NCI-H524 (cell line): ENCODE measurements at regions not wholly inside any gene's neighbourhood (a gene's known extent, or its start where the extent isn't known, plus 50 kb on each side); places are given as distances from the start of the nearest gene placed in this dataset.
"Not testable (repeated sequence)": the region's sequence is repeated elsewhere in the genome, so short reads cannot be mapped to it uniquely, and the experiment has no call there.

Experiments
- DNase-seq, 2 experiments: peaks; one replicate each; lab custom pipeline; 2025; lab: John Stamatoyannopoulos, UW

- no peak for DNase-seq
Observed at GRCh38 chr5:110812639-110813038, 73.8 kb downstream of the SLC25A46 start.

GRCh38 chr5:110815916-110816605 lies 77.3 kb downstream of the SLC25A46 start:
- DNase-seq = no peak

GRCh38 chr5:110817459-110817858 lies 78.7 kb downstream of the SLC25A46 start:
- no peak for DNase-seq

- DNase-seq = peak; percentile 30 to 78
Observed at GRCh38 chr5:110823571-110823970, 84.8 kb downstream of the SLC25A46 start.

- no peak for DNase-seq
Observed at GRCh38 chr5:110824936-110825441, 86.2 kb downstream of the SLC25A46 start.

GRCh38 chr5:110832683-110833082 lies 93.9 kb downstream of the SLC25A46 start:
- no peak for DNase-seq

- DNase-seq = not testable (repeated sequence)
Observed at GRCh38 chr5:110834933-110835332, 96.1 kb downstream of the SLC25A46 start.

GRCh38 chr5:110836851-110837250 lies 98.0 kb downstream of the SLC25A46 start:
- no peak for DNase-seq

- DNase-seq = not testable (repeated sequence)
Observed at GRCh38 chr5:110838357-110838756, 99.5 kb downstream of the SLC25A46 start.

GRCh38 chr5:110838961-110839360 lies 100.2 kb downstream of the SLC25A46 start:
- DNase-seq = no peak

- DNase-seq = no peak
Observed at GRCh38 chr5:110840347-110840960, 101.6 kb downstream of the SLC25A46 start.

GRCh38 chr5:110841137-110841536 lies 102.3 kb downstream of the SLC25A46 start:
- DNase-seq = no peak

- DNase-seq = no peak
Observed at GRCh38 chr5:110842948-110843347, 104.1 kb downstream of the SLC25A46 start.

GRCh38 chr5:110844251-110844650 lies 105.4 kb downstream of the SLC25A46 start:
- no peak for DNase-seq

- no peak for DNase-seq
Observed at GRCh38 chr5:110846398-110847001, 107.7 kb downstream of the SLC25A46 start.

- no peak for DNase-seq
Observed at GRCh38 chr5:110851357-110851756, 112.5 kb downstream of the SLC25A46 start.

- DNase-seq = no peak
Observed at GRCh38 chr5:110852053-110852452, 113.2 kb downstream of the SLC25A46 start.

- DNase-seq = no peak
Observed at GRCh38 chr5:110852541-110852940, 113.7 kb downstream of the SLC25A46 start.

GRCh38 chr5:110853267-110853666 lies 114.5 kb downstream of the SLC25A46 start:
- DNase-seq = no peak

- DNase-seq = no peak
Observed at GRCh38 chr5:110854200-110854599, 115.4 kb downstream of the SLC25A46 start.

- DNase-seq = no peak
Observed at GRCh38 chr5:110855961-110856360, 117.2 kb downstream of the SLC25A46 start.

- peak in 1 of 2 experiments; percentile 12 for DNase-seq
Observed at GRCh38 chr5:110865400-110866094, 126.7 kb downstream of the SLC25A46 start.
